Inferior parietal cortex (tissue), 1 donor: ENCODE measurements at regions not wholly inside any gene's neighbourhood (a gene's known extent, or its start where the extent isn't known, plus 50 kb on each side); places are given as distances from the start of the nearest gene placed in this dataset.
A peak's percentile ranks its signal among the peaks of the same experiment; 100 is the strongest.

Source experiments
- DNase-seq: peaks from one replicate; pipeline ENCODE4 v3.0.0-alpha.2; 2016; ENCODE audit errors: extremely low spot score

DNA sequence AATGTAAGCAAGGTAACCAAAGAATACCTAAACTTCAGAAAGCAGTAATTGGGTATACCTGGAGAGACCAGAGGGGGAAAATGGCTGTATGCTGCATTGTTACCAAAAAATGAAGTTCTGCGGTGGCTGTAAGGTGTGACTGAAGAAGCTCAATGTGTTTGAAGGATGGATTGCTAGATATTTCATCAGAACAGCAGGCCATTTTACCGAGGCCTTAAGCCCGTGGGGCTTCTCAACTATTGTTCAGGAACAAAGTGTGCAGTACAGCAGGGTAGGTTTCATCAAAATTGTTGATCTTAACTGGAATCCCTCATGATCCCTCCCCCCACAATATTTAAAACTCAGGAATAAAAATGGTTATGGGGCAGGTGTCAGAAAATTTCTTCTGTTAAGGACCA, 204.0 kb upstream of the GHITM start:
- no peak for DNase-seq

DNA sequence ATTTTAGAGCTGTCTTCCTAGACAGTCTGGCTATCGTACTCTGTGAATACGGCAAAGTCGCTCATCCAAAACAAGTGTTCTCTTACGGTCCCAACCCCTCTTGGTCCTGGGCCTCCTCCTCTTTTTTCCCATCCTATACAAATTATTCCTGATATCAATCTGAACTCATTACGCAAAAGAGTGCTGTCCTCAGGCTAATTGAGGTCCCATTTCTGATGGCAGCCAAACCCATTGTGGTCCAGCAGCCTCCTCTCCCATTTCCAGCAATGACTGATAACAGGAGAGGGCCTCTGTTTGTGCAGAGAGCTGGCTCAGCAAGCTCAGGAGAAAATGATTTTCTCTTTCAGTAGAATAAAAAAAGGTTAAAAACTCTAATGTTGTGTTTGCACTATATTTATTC, 203.4 kb upstream of the GHITM start:
- no peak for DNase-seq

DNA sequence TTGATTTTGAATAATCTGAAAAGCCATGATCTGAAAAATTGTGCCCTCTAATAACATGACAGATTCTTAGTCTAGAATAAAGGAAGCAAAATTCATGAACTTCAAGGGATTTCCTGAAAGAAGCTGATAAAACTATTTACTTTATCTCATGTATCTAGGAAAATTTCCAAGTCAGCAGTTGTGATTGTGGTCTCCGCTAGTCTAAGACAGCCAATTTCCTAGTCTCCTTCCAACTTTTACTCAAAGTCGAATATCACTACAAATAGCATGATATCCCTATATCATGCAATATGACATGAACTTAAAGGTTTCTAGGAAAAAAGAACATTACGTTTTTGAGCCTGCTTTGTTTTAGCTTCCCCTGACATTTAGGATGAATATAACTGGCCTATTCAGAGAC, 202.1 kb upstream of the GHITM start:
- DNase-seq = no peak

DNA sequence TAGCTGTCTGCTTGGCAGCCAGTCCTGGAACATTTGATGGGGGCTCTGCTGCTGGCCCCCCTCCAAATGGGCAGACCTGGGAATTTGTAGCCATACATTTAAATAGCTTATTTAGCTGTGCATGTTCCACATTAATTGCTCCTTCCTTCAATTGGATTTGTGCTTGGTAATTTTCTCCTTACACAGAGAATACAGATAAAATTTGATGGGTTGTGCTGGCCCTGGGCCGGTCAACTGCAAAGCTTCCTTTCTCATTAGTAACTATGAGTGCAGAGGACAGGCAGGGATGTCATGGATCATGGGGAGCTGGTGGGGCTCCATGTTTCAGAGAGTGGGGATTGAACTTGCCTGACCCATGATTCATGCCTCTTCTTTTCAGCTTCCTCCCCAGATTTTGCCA, 201.5 kb upstream of the GHITM start:
- DNase-seq = no peak

DNA sequence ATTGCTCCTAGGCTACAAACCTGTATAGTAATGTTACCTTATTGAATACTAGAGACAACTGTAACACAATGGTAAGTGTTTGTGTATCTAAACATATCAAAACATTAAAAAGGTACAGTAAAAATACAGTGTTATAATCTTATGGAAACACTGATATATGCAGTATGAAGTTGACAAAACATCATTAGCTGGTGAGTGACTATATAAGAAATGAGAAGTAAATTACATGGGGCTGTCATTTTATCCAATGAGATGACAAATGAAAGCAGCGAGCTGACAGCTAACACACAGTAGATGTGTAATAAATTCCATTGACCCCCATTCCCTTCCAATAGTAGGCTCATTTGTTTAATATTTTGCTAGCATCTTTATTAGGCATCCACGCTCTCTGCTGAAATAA, 198.1 kb upstream of the GHITM start:
- no peak for DNase-seq

DNA sequence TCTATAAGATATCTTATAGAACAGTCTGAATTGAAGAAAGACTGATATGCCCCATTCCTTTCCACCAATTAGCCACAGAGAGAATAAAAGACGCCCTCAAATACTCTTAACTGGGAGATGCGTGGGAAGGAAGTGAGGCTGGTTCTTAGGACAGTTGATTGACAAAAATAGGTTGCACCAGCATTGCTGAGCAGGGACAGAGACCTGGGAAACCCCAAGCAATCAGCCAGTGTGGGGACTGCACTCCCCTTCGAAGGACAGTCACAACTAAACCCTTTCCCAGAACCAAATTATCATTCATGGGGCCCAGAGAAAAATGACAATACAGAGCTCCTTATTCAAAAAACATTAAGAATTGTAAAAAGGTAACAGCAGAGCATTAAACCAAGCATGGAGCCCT, 196.9 kb upstream of the GHITM start:
- DNase-seq = no peak

DNA sequence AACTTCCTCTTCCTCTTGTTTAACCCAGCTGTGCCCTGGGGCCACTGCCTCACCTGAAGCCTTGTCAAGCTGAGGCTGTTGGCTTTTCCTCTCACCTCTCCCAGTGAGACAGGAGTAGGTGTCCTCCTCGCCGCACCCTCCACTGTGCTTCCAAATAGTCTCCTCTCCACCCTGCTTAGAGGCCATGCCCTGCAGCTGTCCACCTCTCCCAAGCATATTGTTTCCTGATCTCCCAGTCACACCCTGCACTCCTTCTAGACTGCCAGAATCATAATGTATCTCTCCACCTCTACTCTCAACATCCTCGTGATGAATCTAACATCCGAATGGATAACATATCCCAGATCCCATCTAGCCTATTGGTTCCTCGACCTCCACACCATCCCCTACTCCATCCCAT, 196.3 kb upstream of the GHITM start:
- no peak for DNase-seq

DNA sequence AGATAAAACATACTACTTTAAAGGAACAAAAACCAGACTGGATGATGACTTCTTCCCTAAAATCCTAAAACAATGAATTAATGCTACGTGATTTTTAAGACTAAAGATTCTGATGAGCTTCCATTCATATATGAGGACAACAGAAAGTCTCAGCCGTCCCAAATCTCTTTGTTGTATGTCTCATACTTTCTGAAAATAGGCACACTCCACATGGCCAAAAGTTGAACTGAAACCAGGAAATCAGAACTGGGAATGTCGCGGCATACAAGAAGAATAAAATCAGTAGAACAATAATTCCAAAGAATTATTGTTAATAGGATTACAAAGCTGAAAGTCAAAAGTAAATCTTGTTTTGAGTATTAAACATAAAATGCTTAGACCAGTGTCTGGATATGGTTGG, 195.4 kb upstream of the GHITM start:
- DNase-seq = no peak

DNA sequence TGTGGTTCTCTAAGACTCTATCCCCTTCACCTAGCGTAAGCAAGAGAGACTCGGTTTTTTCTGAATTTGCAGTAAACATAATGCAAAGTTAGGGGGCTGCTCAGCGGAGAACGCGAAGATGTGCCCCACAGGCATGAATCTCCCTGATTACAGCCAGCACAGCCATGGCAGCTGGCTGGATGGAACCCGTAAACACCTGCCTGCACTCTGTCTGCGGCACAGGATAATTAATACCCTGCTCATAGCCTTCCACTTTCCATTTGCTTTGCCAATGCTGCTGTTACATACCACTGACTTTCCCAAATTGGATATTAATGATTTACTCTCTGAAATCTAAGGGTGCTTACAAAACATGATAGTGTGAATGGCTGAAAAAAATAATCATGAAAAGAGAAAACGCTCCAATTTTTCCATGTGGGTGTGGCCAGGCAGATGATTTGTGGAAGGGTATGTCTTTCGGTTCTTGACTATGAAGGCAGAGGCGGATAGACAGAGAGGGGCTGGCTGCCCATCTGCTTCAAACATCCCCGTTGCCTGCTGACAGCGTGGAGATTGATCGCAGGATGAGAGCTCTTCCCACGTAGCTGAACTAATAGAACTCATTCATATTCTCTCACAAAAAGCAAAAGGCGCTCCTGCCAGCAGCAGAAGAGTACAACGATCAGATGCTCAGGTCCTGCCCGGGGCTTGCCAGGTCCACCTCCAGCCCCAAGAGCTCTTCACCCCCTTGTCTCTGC, 193.2 kb upstream of the GHITM start:
- DNase-seq = no peak

DNA sequence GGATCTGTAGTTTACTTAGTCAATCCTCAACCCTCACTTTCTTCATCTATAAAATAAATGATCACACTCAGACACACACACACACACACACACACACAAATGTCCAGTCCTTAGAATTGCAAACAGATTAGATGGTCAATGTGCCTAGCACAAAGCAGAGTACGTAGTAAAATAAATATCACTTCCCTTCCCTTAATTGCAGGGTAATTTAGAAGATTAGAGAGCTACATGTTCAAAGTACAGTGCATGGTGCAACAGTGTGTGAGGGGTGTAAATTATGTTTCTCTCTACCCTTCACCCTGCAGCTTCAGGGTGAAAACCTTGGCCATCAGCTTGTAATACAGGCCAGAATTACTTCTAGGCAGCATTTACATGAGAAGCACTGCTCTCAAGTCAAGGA, 187.0 kb upstream of the GHITM start:
- no peak for DNase-seq

DNA sequence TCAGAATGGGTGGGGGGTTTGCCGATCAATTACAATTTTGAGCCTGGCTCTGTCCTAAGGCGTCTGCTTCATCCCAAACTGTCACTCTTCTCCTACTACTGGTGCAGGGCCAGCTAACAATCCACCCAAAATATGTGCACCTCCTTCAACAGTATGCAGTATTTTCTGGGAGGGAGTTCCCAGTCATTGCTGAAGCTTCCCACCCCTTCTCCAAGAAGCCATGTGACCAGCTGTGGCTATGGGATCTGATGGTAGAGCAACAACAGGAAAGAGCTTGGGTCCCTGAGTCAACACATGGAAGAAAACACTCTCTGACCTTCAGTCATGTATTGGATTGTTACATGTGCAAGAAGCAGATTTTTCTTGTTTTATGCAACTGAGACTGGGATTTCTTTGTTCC, 185.7 kb upstream of the GHITM start:
- DNase-seq = no peak

DNA sequence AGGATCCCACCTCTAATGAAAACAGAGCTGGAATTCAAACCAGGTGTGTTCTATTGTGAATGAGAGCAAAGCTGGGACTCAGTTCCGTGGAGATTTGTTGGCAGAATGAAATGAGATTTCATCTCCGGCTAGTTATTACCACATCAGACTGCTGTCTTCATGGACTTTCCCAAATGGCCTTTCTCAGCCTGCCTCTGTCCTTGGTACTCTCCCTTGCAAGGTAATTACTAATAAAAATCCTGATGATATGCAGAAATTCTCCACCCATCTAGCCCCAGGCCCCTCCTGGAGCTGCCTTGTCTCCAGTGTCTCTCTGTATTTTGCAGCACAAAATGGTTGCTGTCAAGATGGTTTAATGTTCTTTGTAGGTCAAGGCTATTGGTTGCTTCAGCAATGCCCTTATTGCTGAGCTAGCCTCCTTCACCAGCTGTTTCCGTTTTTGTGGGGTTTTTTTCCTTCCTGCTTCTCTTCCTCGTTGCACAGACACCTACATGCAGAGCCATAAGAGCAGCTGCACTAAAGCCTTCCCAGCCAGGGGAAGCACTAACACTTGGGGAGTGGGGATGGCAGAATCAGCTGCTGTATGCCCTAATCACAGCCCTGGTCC, 185.0 kb upstream of the GHITM start:
- no peak for DNase-seq

DNA sequence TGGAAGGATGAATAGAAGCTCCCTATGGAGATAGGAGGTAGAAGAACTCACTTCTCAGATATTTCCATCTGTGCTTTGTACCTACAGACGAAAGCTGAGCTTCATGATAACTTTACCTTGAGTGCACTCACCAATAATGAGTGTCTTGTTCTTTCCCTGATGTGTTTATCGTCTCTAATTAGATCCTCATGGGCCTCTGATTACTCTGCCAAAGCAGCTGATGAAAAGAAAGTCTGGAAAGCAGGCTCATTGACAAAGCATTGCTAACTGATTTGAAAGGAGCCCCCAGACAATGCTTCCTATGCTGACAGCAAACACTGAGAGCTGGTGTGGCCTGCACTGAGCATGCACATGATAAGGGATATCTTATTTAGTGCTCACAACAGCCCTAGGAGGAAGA, 183.9 kb upstream of the GHITM start:
- DNase-seq = no peak

DNA sequence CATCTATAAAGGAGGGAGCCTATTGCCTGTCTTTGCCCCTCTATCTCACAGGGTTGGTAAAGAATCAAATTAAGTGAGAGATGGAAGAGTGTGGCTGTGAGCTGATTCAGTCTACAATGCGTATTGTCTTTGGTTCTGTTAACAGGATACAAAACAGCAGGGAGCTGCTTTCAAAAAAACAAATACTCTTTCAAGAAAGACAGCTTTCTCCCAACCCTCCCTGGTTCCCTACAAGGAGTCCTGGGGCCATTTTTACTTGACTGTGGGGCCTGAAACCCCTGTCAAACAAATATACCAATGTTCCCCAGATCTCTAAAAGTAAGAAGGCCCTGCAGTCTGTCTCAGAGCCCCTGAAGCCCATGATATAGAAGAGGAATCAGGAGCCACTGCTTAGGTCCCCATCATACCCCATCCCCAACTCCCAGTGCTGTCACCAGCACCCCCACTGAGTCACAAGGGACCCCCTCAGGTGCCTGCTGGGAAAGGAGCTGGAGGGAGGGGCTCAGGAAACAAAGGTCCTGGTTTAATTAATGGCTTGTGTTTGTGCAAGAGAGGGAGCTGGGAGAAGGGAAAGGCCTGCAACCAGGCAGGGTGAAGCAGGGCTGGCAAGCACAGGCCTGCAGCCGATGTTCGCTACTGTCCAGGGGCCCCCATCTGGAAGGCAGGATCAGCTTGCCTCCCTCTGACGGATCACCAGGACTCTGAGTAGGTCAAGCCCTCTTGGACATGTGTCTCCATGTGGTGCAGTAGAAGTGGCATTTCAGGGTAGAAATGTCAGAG, 182.0 kb upstream of the GHITM start:
- DNase-seq = no peak

DNA sequence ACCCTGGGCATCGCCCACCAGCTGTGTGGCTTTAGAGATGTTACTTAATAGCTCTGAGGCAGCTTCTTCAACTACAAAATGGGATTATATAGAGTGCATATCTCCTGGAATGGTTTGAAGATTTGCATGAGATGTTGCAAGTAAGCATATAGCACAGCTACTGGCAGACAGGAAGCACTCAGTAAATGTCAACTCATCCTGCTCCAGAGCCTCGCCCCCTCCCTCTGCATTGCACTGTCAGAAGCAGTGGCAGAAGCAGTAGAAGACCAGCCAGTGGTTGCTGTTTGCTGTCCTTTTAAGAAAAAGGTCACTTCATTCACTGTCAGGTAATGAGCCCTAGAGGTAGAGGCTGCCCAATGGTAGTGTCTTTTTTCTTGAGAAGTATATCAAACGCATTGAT, 180.0 kb upstream of the GHITM start:
- DNase-seq = no peak

DNA sequence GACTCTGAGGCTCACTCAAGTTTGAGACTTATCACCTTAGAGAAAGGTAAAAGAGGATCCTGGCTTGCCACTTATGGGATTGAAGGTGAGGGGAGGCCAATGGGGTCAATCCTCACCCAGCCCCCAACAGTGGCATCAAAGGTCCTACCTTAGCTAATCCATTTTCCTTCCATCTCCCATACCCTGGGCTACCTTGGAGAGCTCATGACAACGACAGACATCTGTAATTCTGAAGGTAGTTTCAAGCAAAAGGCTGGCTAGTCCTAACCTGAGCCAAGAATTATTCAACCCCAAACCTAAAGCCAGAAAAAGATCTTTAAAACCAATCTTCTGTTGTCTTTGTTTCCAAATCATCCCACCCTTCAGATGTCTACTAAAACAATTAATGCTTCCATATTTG, 179.2 kb upstream of the GHITM start:
- DNase-seq = no peak

DNA sequence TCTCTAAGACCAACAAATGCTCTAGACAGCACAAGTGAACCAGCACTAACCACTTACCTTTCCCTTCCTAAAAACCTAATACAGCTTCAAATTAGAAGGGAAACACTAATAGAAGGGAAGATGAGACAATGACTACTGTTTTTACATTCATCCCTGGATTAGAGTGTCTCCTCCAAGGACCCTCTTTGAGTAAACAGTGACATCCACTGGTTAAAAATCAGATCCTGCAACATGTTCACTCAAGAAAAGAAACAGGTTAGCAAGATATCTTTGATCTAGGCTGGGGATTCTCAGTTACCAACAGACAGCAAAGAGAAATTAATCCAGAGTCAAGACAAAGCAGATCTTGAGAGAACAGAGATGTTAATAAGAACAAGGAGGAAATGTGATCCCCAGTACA, 177.7 kb upstream of the GHITM start:
- DNase-seq = peak; percentile 45

DNA sequence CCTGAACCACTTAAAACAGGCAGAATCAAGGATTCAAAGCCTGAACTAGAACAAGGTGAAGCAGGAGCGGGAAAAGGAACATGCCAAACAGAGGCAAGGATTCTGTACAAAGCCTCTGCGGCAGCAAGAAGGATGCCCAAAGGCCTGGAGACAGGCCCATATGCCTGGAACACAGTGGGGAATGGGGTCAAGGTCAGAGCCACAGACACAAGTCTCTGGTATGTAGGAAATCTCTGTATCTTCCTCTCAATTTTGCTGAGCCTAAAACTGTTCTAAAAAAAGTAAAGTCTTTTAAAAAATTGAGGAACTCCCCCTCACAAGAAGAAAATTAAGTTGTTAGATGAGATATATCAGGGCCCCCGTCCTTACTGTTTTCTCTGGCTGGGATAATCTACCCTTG, 175.9 kb upstream of the GHITM start:
- no peak for DNase-seq

DNA sequence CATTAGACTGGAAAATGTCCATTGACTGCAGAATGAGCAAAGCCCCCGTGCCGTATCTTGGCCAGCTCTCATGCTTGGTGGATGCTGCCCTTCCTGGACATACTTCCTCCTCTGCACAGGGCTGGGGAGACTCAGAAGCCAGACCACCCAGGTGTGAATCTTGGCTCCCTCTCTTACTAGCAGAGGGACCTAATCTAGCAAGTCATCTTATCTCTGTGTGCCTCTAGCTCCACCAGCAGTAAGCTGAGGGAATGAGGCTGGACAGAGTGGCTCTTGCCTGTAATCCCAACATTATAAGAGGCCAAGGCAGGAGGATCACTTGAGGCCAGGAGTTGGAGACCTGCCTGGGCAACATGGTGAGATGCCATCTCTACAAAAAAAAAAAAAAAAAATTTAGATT, 173.8 kb upstream of the GHITM start:
- DNase-seq = no peak

DNA sequence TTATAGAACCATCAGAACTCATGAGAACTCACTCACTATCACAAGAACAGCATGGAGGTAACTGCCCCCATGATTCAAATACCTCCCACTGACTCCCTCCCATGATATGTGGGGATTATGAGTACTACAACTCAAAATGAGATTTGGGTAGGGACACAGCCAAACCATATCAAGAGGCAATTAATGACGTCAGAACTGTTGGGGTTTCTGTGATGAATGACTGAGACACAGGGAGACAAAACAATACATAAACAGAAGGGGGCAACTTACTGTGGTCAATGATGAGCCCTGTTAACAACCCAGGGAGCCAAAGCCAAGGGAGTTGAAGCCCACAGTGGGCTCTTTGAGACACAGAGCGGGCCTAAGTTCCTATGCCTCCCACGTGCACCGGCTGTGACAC, 171.3 kb upstream of the GHITM start:
- DNase-seq = no peak

DNA sequence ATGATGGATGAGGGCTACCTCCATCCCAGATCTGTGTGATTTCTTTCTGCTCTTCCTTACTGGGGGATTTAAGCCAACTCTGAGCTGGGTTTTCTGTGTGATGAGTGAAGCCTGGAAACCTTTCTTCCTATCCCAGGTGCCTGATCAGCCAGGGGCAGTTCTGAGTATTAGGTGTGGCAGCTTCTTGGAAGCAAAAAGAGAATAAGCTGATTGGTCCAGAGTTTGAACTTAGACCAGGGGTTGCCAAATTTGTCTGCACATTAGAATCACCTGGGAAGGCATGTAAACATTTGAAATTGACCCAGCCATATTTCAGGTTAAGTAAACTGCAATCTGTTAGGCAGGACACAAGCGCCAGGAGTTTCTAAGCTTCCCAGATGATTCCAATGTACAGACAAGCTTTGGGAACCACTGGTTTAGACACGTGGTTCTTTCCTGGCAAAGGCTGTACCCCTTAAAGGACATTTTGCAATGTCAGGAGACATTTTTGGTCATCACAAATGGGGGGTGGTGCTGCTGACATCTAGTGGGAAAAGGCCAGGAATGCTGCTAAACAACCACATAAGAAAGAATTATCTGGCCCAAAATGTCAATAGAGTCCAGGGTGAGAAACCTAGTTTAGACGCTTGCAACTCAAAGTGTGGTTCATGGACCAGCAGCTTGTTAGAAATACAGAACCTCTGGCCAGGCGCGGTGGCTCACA, 160.5 kb upstream of the GHITM start:
- no peak for DNase-seq

DNA sequence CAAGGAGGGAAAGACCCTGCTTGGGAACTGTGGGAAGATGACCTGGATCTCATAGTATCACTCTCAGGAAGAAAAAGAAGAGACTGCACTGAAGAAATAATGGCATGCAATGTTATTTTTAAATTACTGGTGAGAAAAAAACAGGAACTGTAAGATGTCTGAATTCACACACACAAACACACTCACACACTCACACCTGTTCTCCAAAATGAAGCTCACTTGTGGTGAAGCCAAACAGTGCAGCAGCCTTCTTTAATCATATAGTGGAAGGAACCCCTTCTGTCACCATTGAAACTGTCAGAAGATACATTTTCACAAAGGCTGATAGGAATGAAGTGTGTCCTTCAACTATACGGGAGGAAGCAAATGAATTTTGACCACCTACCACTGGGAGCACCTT, 156.5 kb upstream of the GHITM start:
- DNase-seq = no peak
